Suppressor macrophage (primary cell): ENCODE measurements at regions not wholly inside any gene's neighbourhood (a gene's known extent, or its start where the extent isn't known, plus 50 kb on each side); places are given as distances from the start of the nearest gene placed in this dataset.
"Not testable (repeated sequence)": the region's sequence is repeated elsewhere in the genome, so short reads cannot be mapped to it uniquely, and the experiment has no call there.

Experiments
- DNase-seq, 4 experiments: peaks; one replicate each; pipeline ENCODE4 v3.0.0-alpha.2; 2020 to 2022

DNA sequence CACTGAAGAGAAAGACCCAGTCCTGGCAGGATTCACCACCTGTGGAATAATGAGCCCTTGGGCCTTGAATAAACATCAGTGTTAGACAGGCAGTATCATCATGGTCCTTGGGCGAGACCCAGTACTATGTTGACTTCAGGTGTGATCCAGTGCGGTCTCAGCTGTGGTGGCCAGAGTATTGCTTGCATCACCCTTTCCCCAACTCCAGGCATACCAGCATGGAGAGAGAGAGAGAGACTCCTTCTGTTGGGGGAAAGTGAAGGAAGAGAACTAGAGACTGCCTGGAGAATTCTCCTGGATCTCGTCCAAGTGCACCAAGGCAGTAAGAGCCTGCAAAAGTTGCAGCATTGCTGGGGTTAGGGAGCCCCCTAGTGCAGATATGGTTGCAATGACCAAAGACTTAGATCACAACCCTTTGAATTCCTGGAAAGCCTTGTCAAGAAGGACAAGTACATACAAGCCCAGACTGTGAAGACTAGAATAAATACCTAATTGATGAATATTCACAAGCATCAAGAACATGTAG lies 61.1 kb upstream of the VAMP7 start:
- peak; percentile 64 to 78 (median 74) for DNase-seq

- no peak for DNase-seq
These were observed 61.6 kb upstream of the VAMP7 start for GRCh38 chrX:155819525-155819924.

GRCh38 chrX:155814391-155814790 lies 66.8 kb upstream of the VAMP7 start:
- DNase-seq, result not testable (repeated sequence)

- DNase-seq, result no peak
These were observed 101.3 kb upstream of the VAMP7 start for GRCh38 chrX:155779831-155780230.

DNA sequence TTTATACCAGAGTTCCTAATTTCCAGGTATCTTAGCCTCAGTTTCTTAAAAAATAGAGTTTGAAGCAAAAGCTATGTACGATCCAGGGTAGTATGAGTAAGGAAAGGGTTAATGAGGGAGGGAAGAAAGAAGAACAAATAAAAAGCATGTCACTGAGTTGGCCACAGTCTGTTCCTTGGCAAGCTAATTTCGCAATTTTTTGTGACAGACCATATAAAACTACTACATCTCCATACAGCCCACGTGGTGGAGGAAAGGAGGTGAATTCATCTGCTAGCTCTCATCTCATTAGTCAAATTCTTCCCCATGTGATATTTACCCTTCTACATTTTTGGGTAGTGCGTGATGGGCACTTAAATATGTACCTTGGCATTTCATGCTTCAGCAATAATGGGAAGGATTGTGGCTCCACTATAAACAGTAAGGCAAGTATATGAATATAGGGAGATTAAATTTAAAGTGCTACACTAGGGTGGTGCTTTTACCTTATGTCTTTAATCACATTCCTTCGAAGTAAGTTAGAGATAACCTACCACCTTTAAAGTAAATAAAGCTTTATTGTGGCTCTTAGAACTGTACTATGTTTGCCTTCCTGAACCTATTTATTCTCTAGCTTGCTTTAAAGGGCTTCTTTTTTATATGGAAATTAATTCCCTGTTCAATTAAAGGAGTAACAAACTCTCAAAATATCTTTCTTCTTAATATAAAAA lies 102.1 kb upstream of the VAMP7 start:
- DNase-seq, result no peak

DNA sequence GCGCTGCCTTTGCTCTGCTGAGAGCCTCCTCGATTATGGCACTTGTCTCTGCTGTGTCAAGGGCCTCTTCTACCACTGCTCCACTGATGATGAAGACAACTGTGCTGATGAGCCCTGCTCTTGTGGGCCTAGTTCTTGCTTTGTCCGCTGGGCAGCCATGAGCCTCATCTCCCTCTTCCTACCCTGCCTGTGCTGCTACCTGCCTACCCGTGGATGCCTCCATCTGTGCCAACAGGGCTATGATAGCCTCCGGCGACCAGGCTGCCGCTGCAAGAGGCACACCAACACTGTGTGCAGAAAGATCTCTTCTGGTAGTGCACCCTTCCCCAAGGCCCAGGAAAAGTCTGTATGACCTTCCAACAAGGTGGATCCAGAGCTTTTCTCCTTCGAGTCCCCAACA lies 106.8 kb upstream of the VAMP7 start:
- no peak for DNase-seq

- DNase-seq, result peak in 2 of 4 experiments; percentile 4 to 12
These were observed 113.0 kb upstream of the VAMP7 start for GRCh38 chrX:155767876-155768769.

DNA sequence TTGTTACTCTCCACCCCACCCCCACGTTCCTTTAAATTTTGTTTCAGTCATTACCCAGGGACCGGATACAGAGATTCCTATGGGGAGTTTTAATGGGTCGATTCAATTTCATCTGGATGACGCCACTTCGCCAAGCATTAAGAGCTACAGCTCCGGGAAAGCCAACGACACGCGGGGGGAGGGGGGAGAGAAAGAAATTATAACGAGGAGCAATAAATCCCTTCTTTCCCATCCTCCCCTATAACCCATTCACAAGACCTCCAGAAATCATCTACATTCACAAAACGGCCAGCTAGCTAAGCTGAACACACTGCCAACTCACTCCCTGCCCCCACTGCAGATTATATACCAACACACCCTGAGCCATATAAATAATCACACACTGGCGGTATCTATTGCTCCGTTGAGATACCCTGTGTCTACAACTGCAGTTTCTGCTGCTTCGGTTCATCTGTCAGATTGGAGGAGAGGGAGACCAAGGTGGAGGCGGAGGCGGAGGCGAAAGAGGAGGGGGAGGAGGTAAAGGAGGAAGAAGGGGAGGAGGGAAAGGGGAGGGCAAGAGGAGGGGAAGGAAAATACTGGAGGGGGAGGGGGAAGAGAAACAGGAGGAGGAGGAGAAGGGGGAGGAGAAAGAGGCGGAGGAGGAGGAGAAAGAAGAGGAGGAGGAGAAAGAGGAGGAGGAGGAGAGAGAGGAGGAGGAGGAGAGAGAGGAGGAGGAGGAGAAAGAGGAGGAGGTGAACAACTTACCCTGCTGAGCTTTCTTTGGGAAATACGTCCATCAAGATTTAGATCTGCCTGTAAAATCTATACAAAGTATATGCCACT lies 113.9 kb upstream of the VAMP7 start:
- peak in 2 of 4 experiments; percentile 5 to 19 for DNase-seq

DNA sequence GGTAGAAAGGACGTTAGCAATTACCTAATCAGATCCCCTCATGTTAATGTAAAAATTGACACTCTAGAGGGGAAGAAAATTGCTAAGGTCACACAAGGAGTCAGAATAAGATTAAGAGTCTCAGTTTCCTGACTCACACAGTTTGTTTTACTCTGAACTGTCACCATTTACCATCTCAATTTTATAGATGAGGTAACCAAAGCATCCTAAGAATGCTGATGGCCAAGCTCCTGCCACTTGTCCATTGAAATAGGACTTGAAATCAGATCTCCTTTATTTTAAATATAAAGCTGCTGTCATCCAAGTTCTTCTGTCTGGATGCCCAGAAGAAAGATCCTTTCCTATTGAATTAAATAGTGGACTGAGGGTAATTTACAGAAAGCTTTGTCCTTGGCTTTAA lies 114.8 kb upstream of the VAMP7 start:
- no peak for DNase-seq

- no peak for DNase-seq
These were observed 120.0 kb upstream of the VAMP7 start for GRCh38 chrX:155761185-155761584.

DNA sequence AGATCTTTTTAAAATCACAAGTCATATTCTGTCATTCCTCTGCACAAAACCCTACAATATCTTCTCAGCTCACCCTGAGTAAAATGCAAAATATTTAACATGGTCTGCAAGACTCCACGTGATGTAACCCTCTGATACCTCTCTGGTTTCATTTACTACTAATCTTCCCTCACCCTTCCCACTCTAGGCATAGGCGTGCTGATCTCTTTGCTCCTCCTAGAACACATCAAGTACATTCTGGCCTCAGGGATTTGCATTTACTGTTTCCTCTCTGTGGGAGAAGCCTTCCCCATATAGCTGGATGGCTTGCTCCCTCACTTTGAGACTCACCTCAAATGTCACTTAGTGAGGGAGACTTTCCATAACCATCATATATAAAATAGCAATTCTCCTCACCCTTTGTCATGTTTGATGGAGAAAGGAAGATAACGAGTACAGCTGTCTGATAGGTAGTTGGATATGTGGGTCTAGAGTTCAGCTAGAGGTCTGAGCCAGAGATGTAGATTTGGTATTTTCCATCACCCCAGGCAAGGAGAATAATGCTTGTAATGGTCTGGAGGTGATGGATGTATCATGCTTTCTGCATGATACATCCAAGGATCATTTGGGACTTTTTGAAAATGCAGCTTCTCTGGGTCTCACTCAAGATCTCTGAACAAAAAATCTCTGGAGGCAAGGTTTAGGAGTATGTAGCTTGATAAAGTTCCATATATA lies 123.9 kb upstream of the VAMP7 start:
- no peak for DNase-seq

GRCh38 chrX:155755706-155756337 lies 125.3 kb upstream of the VAMP7 start:
- no peak for DNase-seq

DNA sequence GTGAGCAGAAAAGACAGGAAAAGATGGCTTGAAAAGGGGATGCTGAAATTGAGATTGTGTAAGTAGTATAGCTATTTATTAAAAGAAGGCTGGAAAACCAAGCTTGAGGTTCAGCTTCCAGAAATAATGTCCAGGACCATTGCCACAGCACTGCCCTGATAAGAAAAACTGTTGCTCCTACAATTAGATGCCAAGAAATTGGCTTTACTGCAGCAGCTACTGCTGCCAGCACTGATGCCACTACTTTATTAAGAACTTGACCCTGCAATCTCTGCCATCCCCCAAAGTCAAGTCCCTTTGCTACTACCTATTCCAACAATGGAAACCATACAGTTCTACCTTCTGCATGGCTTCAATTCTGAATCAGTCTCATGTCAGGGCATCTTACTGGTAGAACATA lies 130.0 kb upstream of the VAMP7 start:
- DNase-seq, result no peak

- DNase-seq, result peak in 2 of 4 experiments; percentile 8 to 14
These were observed 133.6 kb upstream of the VAMP7 start for GRCh38 chrX:155747520-155747919.

DNA sequence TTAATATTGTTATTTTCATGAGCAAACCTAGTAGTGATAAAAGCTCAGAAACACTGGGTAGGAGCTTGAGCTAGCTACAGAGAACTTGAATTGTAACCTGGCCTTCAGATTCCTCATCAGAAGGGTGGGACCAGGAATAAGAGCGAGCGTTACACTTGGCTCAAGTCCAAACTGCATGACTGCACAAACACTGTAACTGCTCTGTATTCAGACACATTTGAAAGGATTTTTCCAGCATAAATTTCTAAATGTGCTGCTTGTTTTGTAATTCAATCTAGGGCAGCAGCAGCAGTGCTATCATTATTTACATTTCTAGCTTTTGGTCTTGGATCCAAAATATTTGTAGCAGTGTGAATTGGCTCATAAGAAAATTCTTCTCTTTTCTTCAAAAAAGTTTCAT lies 133.0 kb upstream of the TMLHE start:
- peak in 1 of 4 experiments; percentile 10 for DNase-seq

- no peak for DNase-seq
These were observed 131.8 kb upstream of the TMLHE start for GRCh38 chrX:155744534-155744933.

- not testable (repeated sequence) for DNase-seq
These were observed 115.6 kb upstream of the TMLHE start for GRCh38 chrX:155728335-155728734.

DNA sequence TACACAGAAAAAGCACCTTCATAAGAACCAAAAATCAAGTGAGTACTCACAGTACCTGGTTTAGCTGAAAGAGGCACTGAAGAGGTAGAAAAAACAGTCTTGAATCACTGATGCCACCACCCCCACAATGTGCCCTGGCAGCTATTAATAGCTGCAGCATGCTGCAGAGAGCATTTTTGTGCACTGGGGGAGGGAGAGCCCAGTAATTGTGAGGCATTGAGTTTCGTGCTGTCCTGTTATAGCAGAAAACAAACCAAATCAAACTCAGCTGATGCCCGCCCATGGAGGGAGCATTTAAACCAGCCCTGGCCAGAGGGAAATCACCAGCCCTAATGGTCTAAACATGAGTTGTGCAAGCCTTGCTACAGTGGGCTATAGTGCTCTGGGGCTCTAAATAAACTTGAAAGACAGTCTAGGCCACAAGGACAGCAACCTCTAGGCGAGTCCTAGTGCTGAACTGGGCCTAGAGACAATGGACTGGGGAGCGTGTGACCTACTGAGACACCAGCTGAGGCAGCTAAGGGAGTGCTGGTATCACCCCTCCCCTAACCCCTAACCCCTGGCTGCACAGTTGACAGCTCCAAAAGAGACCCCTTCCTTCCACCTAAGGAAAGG lies 106.3 kb upstream of the TMLHE start:
- peak in 1 of 4 experiments; percentile 1 for DNase-seq

DNA sequence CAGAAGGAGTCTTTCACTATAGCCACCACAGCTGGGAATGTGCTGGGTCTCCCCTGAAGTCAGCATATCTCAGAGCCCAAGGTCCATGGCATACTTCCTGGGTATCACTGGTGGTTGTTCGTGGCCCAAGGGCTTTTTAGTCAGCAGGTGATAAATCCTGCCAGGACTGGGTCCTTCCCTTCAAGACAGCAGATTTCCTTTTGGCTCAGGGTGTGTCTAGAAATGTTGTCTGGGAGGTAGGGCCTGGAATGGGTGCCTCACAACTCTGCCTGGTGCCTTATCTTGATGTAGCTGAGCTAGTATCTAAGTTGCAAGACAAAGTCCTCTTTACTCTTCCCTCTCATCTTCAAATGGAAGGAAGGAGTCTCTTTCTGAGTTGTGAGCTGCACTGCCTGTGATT lies 102.4 kb upstream of the TMLHE start:
- DNase-seq, result no peak

- no peak for DNase-seq
These were observed 82.7 kb upstream of the TMLHE start for GRCh38 chrX:155695419-155695818.

DNA sequence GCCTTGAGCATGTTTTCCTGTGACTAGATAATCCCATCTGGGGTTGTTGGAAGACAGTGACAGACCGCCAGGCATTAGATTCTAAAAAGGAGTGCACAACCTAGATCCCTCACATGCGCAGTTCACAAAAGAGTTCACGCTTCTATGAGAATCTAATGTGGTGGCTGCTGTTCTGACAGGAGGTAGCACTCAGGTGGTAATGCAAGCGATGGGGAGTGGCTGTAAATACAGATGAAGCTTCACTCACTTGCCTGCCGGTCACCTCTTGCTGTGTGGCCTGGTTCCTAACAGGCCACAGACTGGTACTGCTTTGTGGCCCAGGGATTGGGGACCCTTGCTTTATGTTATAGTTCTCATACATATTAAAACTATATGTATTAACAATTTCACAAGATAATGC lies 81.9 kb upstream of the TMLHE start:
- no peak for DNase-seq
